Heart left ventricle (tissue), 16 donors: ENCODE measurements at regions not wholly inside any gene's neighbourhood (a gene's known extent, or its start where the extent isn't known, plus 50 kb on each side); places are given as distances from the start of the nearest gene placed in this dataset.

ENCODE experiments used
- ATAC-seq, 4 donors: fragments of 200-7000 bp; cut with Tn5 transposase; one replicate each; pipeline ENCODE4 v1.9.1; 2020 to 2022; ENCODE audit warnings: moderate library complexity in 4 of 4, mild to moderate bottlenecking in 3 of 4, moderate number of reproducible peaks in 1 of 4
- DNase-seq, 5 donors: peaks; one replicate each; pipeline ENCODE4 v3.0.0-alpha.2; 2020
- H3K27ac ChIP-seq, 12 donors: fragments of 200-600 bp; sonication (generic) in 4 of 12; one replicate each; pipeline versions ENCODE4 v1.5.0 to v1.8.0; 2016 to 2022; ENCODE audit warnings: mild to moderate bottlenecking in 2 of 12
- H3K27me3 ChIP-seq, 9 donors: fragments of 200-600 bp; sonication (generic) in 2 of 9; one replicate each; pipeline versions ENCODE4 v1.5.1 to v1.8.0; 2016 to 2022; ENCODE audit warnings: mild to moderate bottlenecking in 3 of 9
- H3K36me3 ChIP-seq, 9 donors: fragments of 200-600 bp; sonication (generic) in 2 of 9; one replicate each; pipeline versions ENCODE4 v1.5.0 to v1.8.0; 2018 to 2022; ENCODE audit warnings: mild to moderate bottlenecking in 2 of 9
- H3K4me1 ChIP-seq, 12 donors: fragments of 200-600 bp; sonication (generic) in 4 of 12; one replicate each; pipeline versions ENCODE4 v1.5.0 to v1.8.0; 2016 to 2022; ENCODE audit warnings: mild to moderate bottlenecking in 3 of 12
- H3K4me3 ChIP-seq, 12 donors: fragments of 200-600 bp; sonication (generic) in 4 of 12; one replicate each; pipeline versions ENCODE4 v1.5.0 to v1.8.0; 2017 to 2022; ENCODE audit warnings: mild to moderate bottlenecking in 9 of 12, moderate library complexity in 4 of 12
- H3K9me3 ChIP-seq, 12 donors: fragments of 200-600 bp; sonication (generic) in 4 of 12; one replicate each; pipeline versions ENCODE4 v1.5.0 to v1.8.0; 2016 to 2022; ENCODE audit warnings: mild to moderate bottlenecking in 1 of 12
- POLR2A ChIP-seq, 2 donors: fragments of 450-650 bp; IDR thresholded peaks; one replicate each; pipeline ENCODE4 v1.6.1; 2017; ENCODE audit warnings: antibody characterized with exemption in 2 of 2, mild to moderate bottlenecking in 2 of 2, moderate library complexity in 2 of 2
- WGBS, 4 donors: extraction: QIAGEN DNeasy Blood & Tissue Kit in 2 of 4; methylation state at CpG; one replicate each; pipeline versions ENCODE4 v1.1.5 to v1.1.7; 2013 to 2018; 5-methylcytosine and 5-hydroxymethylcytosine counted together
- intact Hi-C, 10 donors: fragments of 100-400 bp; cut with DNase I; formaldehyde crosslinking; loops; one replicate each; pipeline versions ENCODE4 v1.11.1 to v1.14.2; 2022
- TF ChIP-seq, protein P1 (sequence below), 12 donors: fragments of 200-600 bp; sonication (generic) in 4 of 12; IDR thresholded peaks; one replicate each; pipeline versions ENCODE4 v1.5.0 to v1.8.0; 2018 to 2022; ENCODE audit warnings: antibody characterized with exemption in 12 of 12, mild to moderate bottlenecking in 5 of 12
- donor health status: ischemic (EF 13 %, LVEDD 7.1; RV severe dilation, severe dysfunction).
- donor health status: healthy with polysubstance abuse.
- donor health status: DM: no; HTN: yes; CAD: no.
- donor health status: DM: no; HTN: no; CAD: no.
- donor health status: ischemic (EF 25% LVEDD 6.9; RV normal size, moderate dysfunction).
- donor health status: ischemic (EF 25% LVEDD 5.7; RV mildly dilated, moderate dysfunction).
- donor health status: healthy.
- donor health status: DM: yes; HTN: yes; CAD: no.
- donor health status: ischemic (EF 35%, LVEDD 5.7; RV mildly dilated, moderate dysfunction).
- donor health status: nonischemic (EF 11% LVEDD 7.7; RV severe dilation, severe dysfunction).
- donor health status: DM: yes; HTN: yes; CAD: no.
- donor health status: PGD.
- donor health status: ischemic (EF 29% LVEDD 5.4; RV normal size, mild dysfunction).
- donor health status: nonischemic (EF 23%, LVEDD 6.1; RV moderate dilation, normal function).

DNA sequence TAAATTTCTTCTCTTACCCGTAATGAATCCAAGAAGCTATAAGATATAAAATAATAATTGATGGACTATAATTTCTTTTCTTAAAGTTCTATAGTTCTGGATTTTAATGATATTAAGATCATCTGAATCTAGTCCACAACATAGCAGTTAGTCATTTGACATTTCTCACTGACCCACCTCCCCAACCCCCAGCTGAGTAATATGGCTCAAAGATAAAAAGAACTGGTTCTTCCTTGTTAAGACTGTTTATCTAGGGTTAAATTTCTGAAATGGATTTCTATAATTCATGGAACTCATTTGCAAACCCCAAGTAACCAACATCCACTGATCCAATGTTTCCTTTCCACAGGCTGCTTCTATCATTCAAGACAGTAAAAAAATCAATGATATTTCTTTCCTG, 133.9 kb upstream of the SOX9 start:
- TF ChIP-seq, protein P1, sequence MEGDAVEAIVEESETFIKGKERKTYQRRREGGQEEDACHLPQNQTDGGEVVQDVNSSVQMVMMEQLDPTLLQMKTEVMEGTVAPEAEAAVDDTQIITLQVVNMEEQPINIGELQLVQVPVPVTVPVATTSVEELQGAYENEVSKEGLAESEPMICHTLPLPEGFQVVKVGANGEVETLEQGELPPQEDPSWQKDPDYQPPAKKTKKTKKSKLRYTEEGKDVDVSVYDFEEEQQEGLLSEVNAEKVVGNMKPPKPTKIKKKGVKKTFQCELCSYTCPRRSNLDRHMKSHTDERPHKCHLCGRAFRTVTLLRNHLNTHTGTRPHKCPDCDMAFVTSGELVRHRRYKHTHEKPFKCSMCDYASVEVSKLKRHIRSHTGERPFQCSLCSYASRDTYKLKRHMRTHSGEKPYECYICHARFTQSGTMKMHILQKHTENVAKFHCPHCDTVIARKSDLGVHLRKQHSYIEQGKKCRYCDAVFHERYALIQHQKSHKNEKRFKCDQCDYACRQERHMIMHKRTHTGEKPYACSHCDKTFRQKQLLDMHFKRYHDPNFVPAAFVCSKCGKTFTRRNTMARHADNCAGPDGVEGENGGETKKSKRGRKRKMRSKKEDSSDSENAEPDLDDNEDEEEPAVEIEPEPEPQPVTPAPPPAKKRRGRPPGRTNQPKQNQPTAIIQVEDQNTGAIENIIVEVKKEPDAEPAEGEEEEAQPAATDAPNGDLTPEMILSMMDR (IDR thresholded peaks at IDR 0.05) = no peak
- no peak for TF ChIP-seq POLR2A (IDR thresholded peaks at IDR 0.05)
- no peak for ATAC-seq
- Histone ChIP-seq H3K36me3 (no peaks in the 10 kb centered on the region), H3K4me1 (peaks cover 0 to 9% (median 0%) of the 10 kb centered on the region in 12 donors), H3K9me3 (no peaks in the 10 kb centered on the region), H3K27ac (no peak overlapping the region), H3K27me3 (no peaks in the 10 kb centered on the region), H3K4me3 (no peak overlapping the region)
- 91 to 94% (median 93%) methylated on average over 1 of the region's 1 CpG for WGBS, 4 donors
- no peak for DNase-seq
- intact Hi-C loops = no loop called here

DNA sequence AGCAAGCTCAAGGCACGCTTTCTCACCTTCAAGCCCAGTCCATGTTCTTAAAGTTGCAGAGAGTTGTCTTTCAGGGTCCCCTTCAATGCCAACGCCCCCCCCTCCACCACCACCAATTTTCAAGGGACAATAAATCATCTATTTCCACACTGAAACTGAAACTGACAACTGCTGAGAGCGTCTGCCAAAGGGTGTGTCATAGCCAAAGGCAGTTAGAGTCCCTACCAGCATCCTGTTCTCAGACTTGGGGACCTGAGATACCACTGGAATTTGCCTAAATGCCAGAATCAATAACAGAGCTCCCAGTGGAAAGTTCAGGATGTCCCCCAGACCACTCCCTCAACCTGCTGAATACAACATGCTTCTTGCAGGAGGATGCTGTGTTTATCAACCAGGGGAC, 133.2 kb upstream of the SOX9 start:
- no peak overlapping the region for H3K4me3 ChIP-seq
- intact Hi-C loops = no loop called here
- 43 to 55% (median 48%) methylated on average over 3 of the region's 3 CpGs for WGBS, 4 donors
- peaks cover 0 to 5% (median 0%) of the 10 kb centered on the region in 9 donors for H3K27me3 ChIP-seq
- DNase-seq (no peak), ATAC-seq (no peak)
- H3K4me1 ChIP-seq = peaks cover 0 to 9% (median 0%) of the 10 kb centered on the region in 12 donors
- H3K27ac ChIP-seq = no peak overlapping the region
- H3K36me3 ChIP-seq = no peaks in the 10 kb centered on the region
- TF ChIP-seq, protein P1 (IDR thresholded peaks at IDR 0.05) = no peak
- TF ChIP-seq POLR2A (IDR thresholded peaks at IDR 0.05) = no peak
- H3K9me3 ChIP-seq = no peaks in the 10 kb centered on the region

DNA sequence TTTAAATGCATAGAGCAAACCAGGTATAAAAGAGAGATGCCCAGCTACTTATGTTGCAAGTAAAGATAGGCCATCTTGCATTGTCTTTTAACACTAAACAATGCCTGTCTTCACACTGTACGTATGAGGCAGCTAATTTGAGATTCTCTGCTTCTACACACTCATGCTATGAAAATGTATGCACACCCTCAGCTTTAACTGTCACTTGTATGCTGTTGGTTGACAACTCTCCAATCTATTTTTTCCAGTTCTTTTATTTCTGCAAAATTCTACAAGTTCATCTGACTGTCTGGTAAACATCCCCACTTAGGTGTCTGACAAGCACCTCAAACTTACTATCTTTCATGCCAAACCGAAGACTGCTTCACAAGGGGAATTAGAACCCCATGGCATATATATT, 131.7 kb upstream of the SOX9 start:
- intact Hi-C loops = no loop called here
- Histone ChIP-seq H3K27me3 (peaks cover 0 to 5% (median 0%) of the 10 kb centered on the region in 9 donors), H3K27ac (no peak overlapping the region), H3K4me3 (no peak overlapping the region), H3K9me3 (no peaks in the 10 kb centered on the region), H3K36me3 (no peaks in the 10 kb centered on the region), H3K4me1 (peaks cover 0 to 9% (median 0%) of the 10 kb centered on the region in 12 donors)
- no peak for TF ChIP-seq POLR2A (IDR thresholded peaks at IDR 0.05)
- TF ChIP-seq, protein P1 (IDR thresholded peaks at IDR 0.05) = no peak
- ATAC-seq (no peak), DNase-seq (no peak)
- 75 to 89% (median 79%) methylated on average over 2 of the region's 2 CpGs for WGBS, 4 donors

DNA sequence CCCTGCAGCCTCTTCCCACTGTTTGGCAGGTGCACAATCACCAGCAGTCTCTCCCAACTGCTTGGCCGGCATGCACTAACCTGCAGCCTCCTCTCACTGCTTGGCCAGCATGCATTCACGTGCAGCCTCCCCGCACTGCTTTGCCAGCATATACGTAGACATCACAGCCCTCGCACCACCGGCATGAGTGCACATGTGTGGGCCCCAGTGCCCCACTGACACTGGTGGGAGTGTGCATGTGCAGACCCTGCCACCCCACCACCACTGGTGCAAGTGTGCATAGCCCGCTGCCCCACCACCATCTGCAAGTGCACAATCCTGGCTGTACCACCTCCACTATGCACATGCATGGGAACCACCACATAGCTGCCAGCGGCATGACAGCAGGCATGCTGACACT, 127.5 kb upstream of the SOX9 start:
- H3K4me1 ChIP-seq = peaks cover 0 to 2% (median 0%) of the 10 kb centered on the region in 12 donors
- 87 to 99% (median 93%) methylated on average over 6 to 8 of the region's 8 CpGs for WGBS, 4 donors
- no peak overlapping the region for H3K4me3 ChIP-seq
- DNase-seq = no peak
- H3K27ac ChIP-seq = no peak overlapping the region
- no peak for TF ChIP-seq POLR2A (IDR thresholded peaks at IDR 0.05)
- TF ChIP-seq, protein P1 (IDR thresholded peaks at IDR 0.05) = no peak
- no peak for ATAC-seq
- no peaks in the 10 kb centered on the region for H3K36me3 ChIP-seq
- intact Hi-C loops = loop anchor here in 1 of 10 donors (10.0 kb wide), 1 partner anchor 59 kb away; no protein-coding TSS in a partner anchor
- no peaks in the 10 kb centered on the region for H3K9me3 ChIP-seq
- peaks cover 0 to 5% (median 0%) of the 10 kb centered on the region in 9 donors for H3K27me3 ChIP-seq
